Brain microvascular endothelial cell (primary cell): ENCODE measurements at regions not wholly inside any gene's neighbourhood (a gene's known extent, or its start where the extent isn't known, plus 50 kb on each side); places are given as distances from the start of the nearest gene placed in this dataset.

Source experiments
- DNase-seq: peaks from one replicate; pipeline ENCODE4 v3.0.0-alpha.2; 2020
- H3K27ac ChIP-seq: fragments of 250-450 bp; sonication (Bioruptor Pico); 2 replicates; pipeline ENCODE4 v1.5.1; 2020; ENCODE audit warnings: mild to moderate bottlenecking, moderate library complexity
- H3K27me3 ChIP-seq: fragments of 250-450 bp; sonication (Bioruptor Pico); replicated peaks from 2 replicates; pipeline ENCODE4 v1.5.1; 2020; ENCODE audit warnings: mild to moderate bottlenecking
- H3K36me3 ChIP-seq: fragments of 250-450 bp; sonication (Bioruptor Pico); replicated peaks from 2 replicates; pipeline ENCODE4 v1.5.1; 2020; ENCODE audit warnings: mild to moderate bottlenecking
- H3K4me3 ChIP-seq: 2 replicates; pipeline ENCODE4 v1.5.1; 2011; ENCODE audit warnings: low read depth, mild to moderate bottlenecking, control low read depth, low read length, moderate library complexity
- CTCF ChIP-seq: IDR thresholded peaks from 2 replicates; pipeline ENCODE4 v1.5.1; 2011; ENCODE audit warnings: low read depth, mild to moderate bottlenecking, moderate library complexity, low read length, control low read depth, inconsistent platforms; ENCODE audit errors: missing control alignments
- in situ Hi-C: cut with HindIII; loops from 2 replicates; pipeline ENCODE4 v1.10.0; 2017; ENCODE audit warnings: low sequenced_read_pairs, low pct_ligation_motif_present

GRCh38 chr4:34644579-34645115, 1599.7 kb downstream of the ARAP2 start:
- Histone ChIP-seq H3K4me3 (no peak overlapping the region), H3K36me3 (no peaks in the 10 kb centered on the region), H3K27ac (no peak overlapping the region), H3K27me3 (no peaks in the 10 kb centered on the region)
- TF ChIP-seq CTCF, result no peak
- in situ Hi-C loops, result no loop called here
- no peak for DNase-seq

DNA sequence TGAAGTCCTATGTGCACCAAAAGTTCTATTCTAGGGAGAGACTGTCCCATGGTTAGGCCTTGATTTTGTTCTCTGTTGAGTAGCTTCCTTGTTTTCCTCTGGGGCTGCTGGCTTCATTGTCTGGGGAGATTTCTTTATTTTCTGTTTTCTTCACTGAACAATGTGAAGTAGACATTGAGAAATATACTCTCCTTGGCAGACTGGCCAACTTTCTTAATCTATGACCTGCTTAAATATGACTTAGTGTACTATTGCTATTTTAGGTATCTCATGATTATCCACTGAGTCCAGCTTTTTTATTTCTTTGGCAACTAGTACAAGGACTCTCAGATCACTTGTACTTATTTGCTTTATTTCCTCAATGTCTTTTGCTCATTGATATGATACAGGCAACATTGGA, 1594.6 kb downstream of the ARAP2 start:
- DNase-seq, result no peak
- H3K4me3 ChIP-seq, result no peak overlapping the region
- no peaks in the 10 kb centered on the region for H3K36me3 ChIP-seq
- H3K27ac ChIP-seq, result no peak overlapping the region
- in situ Hi-C loops, result no loop called here
- no peaks in the 10 kb centered on the region for H3K27me3 ChIP-seq
- no peak for TF ChIP-seq CTCF

- TF ChIP-seq CTCF, result no peak
- in situ Hi-C loops, result no loop called here
- no peak for DNase-seq
- Histone ChIP-seq H3K27me3 (no peaks in the 10 kb centered on the region), H3K27ac (no peak overlapping the region), H3K4me3 (no peak overlapping the region), H3K36me3 (no peaks in the 10 kb centered on the region)
These were observed 1580.3 kb downstream of the ARAP2 start for GRCh38 chr4:34664051-34664450.

DNA sequence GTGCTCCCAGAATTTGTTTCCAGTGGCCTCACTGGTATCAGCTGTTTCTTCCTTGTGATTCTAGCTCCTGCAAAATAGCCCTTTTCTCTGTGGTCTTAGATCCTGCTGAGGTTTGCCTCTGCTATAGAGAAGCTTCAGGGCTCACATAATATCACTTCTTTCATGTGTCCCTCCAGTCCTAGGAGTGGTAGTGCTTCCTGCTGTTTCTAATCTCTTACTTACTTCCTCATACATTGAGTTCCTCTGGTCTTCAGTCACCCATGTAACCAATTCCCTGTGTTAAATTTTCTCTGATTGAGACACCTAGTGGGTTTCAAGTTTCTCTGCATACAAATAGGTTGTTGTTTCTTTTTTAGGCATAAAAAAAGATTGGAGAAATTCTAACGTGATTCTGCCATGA, 1567.9 kb downstream of the ARAP2 start:
- Histone ChIP-seq H3K27ac (no peak overlapping the region), H3K4me3 (no peak overlapping the region), H3K36me3 (no peaks in the 10 kb centered on the region), H3K27me3 (no peaks in the 10 kb centered on the region)
- in situ Hi-C loops, result no loop called here
- no peak for DNase-seq
- TF ChIP-seq CTCF, result no peak

DNA sequence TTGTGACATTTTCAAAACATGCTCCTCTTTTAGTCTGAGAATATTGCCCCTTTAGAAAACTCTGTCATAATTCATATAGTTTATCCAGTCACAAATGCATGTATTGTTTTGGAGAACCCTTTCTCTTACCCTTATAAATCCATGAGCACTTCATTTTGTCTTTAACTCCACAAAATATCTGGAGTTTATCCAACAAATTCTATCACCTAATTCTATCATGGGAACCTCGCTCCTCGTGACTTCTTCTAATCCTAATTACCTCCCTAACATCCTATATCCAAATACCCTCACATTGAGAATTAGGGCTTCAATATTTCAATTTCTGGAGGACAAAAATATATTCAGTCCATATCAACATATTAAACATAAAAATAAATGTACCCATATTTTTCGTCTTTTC, 1565.9 kb downstream of the ARAP2 start:
- in situ Hi-C loops, result no loop called here
- Histone ChIP-seq H3K36me3 (no peaks in the 10 kb centered on the region), H3K27me3 (no peaks in the 10 kb centered on the region), H3K4me3 (no peak overlapping the region), H3K27ac (no peak overlapping the region)
- TF ChIP-seq CTCF, result no peak
- no peak for DNase-seq

DNA sequence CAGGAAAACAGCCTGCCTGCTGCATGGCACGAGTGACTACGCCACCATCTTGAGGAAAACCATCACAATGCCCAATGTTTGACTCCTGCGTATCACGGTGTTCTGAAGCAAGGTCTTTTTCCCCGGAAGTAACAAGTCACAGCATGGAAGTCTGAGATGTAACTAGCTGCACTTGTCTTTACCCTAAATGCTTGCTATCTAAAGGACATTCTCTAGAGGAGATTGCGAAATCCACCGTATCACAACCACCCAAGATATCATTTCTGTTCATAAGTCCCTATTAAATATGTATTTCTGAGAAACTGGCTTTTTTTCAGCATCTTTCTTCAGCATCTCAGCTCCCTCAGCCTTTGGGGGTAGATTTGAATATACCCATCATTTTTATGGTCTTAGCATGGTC, 1565.1 kb downstream of the ARAP2 start:
- no peaks in the 10 kb centered on the region for H3K27me3 ChIP-seq
- H3K27ac ChIP-seq, result no peak overlapping the region
- no peak for TF ChIP-seq CTCF
- no peak for DNase-seq
- H3K4me3 ChIP-seq, result no peak overlapping the region
- in situ Hi-C loops, result no loop called here
- H3K36me3 ChIP-seq, result no peaks in the 10 kb centered on the region
